B cell (primary cell): ENCODE measurements at regions not wholly inside any gene's neighbourhood (a gene's known extent, or its start where the extent isn't known, plus 50 kb on each side); places are given as distances from the start of the nearest gene placed in this dataset.

ENCODE experiments used
- ATAC-seq: fragments of 200-7000 bp; cut with Tn5 transposase; one replicate; pipeline ENCODE4 v1.10.0; 2021; ENCODE audit warnings: low read depth, mild to moderate bottlenecking, moderate number of reproducible peaks, moderate library complexity
- CTCF ChIA-PET: fragments of 350-600 bp; sonication (Branson Sonifier 250); formaldehyde crosslinking; loops from one replicate; lab custom pipeline; 2021; ENCODE audit warnings: antibody characterized with exemption, inconsistent platforms; lab: Charles Lee
- POLR2A ChIA-PET: fragments of 350-600 bp; sonication (Branson Sonifier 250); formaldehyde crosslinking; loops from one replicate; lab custom pipeline; 2021; ENCODE audit warnings: antibody characterized with exemption; lab: Charles Lee
- DNase-seq: peaks from one replicate; pipeline ENCODE4 v3.0.0; 2013
- H2AFZ ChIP-seq: 2 replicates; pipeline ENCODE4 v1.6.1; 2012; ENCODE audit warnings: mild to moderate bottlenecking, low read depth, low read length; ENCODE audit not compliant: insufficient read depth, poor library complexity, severe bottlenecking
- H3K27ac ChIP-seq, 2 donors: 1 replicate in 1 of 2; 2 replicates in 1 of 2; pipeline ENCODE4 v1.5.1; 2012 to 2013; ENCODE audit warnings: low read length in 2 of 2, mild to moderate bottlenecking in 2 of 2, moderate library complexity in 1 of 2
- H3K27me3 ChIP-seq, 4 experiments: fragments of 200-600 bp in 1 of 4; sonication (generic) in 1 of 4; replicated peaks in 1 of 4; 1 replicate in 2 of 4; 2 replicates in 2 of 4; pipeline versions ENCODE4 v1.6.1 to v1.7.0; 2013 to 2016; ENCODE audit warnings: low read length in 3 of 4, mild to moderate bottlenecking in 2 of 4, mixed read lengths in 1 of 4, moderate library complexity in 1 of 4; ENCODE audit not compliant: insufficient read depth in 4 of 4, control insufficient read depth in 3 of 4; ENCODE audit errors: control extremely low read depth in 1 of 4
- H3K36me3 ChIP-seq, 2 experiments: replicated peaks in 1 of 2; 1 replicate in 1 of 2; 2 replicates in 1 of 2; pipeline versions ENCODE4 v1.6.1 to v1.7.1; 2013; ENCODE audit warnings: low read length in 1 of 2; ENCODE audit not compliant: insufficient read depth in 2 of 2, control insufficient read depth in 1 of 2; ENCODE audit errors: control extremely low read depth in 1 of 2, extremely low read depth in 1 of 2
- H3K4me1 ChIP-seq, 2 donors: fragments of 200-600 bp in 1 of 2; sonication (generic) in 1 of 2; 1 replicate in 1 of 2; 2 replicates in 1 of 2; pipeline versions ENCODE4 v1.5.1 to v1.6.1; 2013 to 2017; ENCODE audit warnings: low read length in 2 of 2; ENCODE audit not compliant: control insufficient read depth in 2 of 2, insufficient read depth in 2 of 2
- H3K4me2 ChIP-seq: replicated peaks from 2 replicates; pipeline ENCODE3; 2012; ENCODE audit warnings: mild to moderate bottlenecking, low read depth, low read length; ENCODE audit not compliant: poor library complexity, severe bottlenecking
- H3K4me3 ChIP-seq, 5 experiments: fragments of 200-600 bp in 1 of 5; sonication (generic) in 1 of 5; 1 replicate in 3 of 5; 2 replicates in 2 of 5; pipeline versions ENCODE4 v1.5.1 to v1.7.0; 2011 to 2016; ENCODE audit warnings: low read length in 4 of 5, mild to moderate bottlenecking in 4 of 5, low read depth in 2 of 5, control low read depth in 1 of 5, moderate library complexity in 1 of 5; ENCODE audit not compliant: insufficient read depth in 1 of 5; ENCODE audit errors: control extremely low read depth in 1 of 5, extremely low read depth in 1 of 5
- H3K79me2 ChIP-seq: fragments of 200-600 bp; sonication (generic); one replicate; pipeline ENCODE4 v1.6.0; 2016; ENCODE audit warnings: low read length; ENCODE audit not compliant: control insufficient read depth, insufficient read depth
- H3K9ac ChIP-seq: fragments of 200-600 bp; sonication (generic); 2 replicates; pipeline ENCODE4 v1.6.1; 2017; ENCODE audit warnings: mild to moderate bottlenecking, low read length, moderate library complexity
- H3K9me3 ChIP-seq, 3 donors: one replicate each; pipeline versions ENCODE4 v1.6.1 to v1.7.1; 2013; ENCODE audit warnings: low read length in 2 of 3; ENCODE audit not compliant: control insufficient read depth in 2 of 3, insufficient read depth in 1 of 3; ENCODE audit errors: control extremely low read depth in 1 of 3
- H4K20me1 ChIP-seq: 2 replicates; pipeline ENCODE4 v1.6.0; 2012; ENCODE audit warnings: mild to moderate bottlenecking, low read length; ENCODE audit not compliant: insufficient read depth, control insufficient read depth, poor library complexity, severe bottlenecking
- H3K27ac Mint-ChIP-seq: one replicate; pipeline ENCODE4 v1.8.0; 2021; ENCODE audit warnings: mixed read lengths
- H3K27me3 Mint-ChIP-seq: one replicate; pipeline ENCODE4 v1.8.0; 2021; ENCODE audit warnings: mixed read lengths
- H3K4me1 Mint-ChIP-seq: one replicate; pipeline ENCODE4 v1.8.0; 2021; ENCODE audit warnings: mixed read lengths
- H3K4me3 Mint-ChIP-seq: one replicate; pipeline ENCODE4 v1.8.0; 2021; ENCODE audit warnings: mixed read lengths
- H3K9me3 Mint-ChIP-seq: one replicate; pipeline ENCODE4 v1.8.0; 2022; ENCODE audit warnings: mixed read lengths; ENCODE audit not compliant: insufficient read depth
- CTCF ChIP-seq: fragments of 200-600 bp; IDR thresholded peaks from one replicate; pipeline ENCODE4 v1.8.0; 2022; ENCODE audit warnings: antibody characterized with exemption, mild to moderate bottlenecking
- EZH2 ChIP-seq: IDR thresholded peaks from 2 replicates; pipeline ENCODE4 v1.6.1; 2012; ENCODE audit warnings: borderline replicate concordance, low read depth, mild to moderate bottlenecking, moderate library complexity, low read length; ENCODE audit not compliant: insufficient read depth, poor library complexity, severe bottlenecking
- WGBS: methylation state at CpG from one replicate; pipeline ENCODE4 v1.1.5; 2013; ENCODE audit warnings: missing lambda C conversion rate; ENCODE audit not compliant: insufficient coverage; 5-methylcytosine and 5-hydroxymethylcytosine counted together
- intact Hi-C: fragments of 100-400 bp; cut with micrococcal nuclease; formaldehyde crosslinking; loops from one replicate; pipeline ENCODE4 v1.10.0; 2022

- Mint-ChIP-seq H3K27ac (no peak overlapping the region), H3K4me3 (no peak overlapping the region), H3K4me1 (no peaks in the 10 kb centered on the region), H3K27me3 (no peaks in the 10 kb centered on the region), H3K9me3 (peaks cover 2% of the 10 kb centered on the region)
- POLR2A ChIA-PET, result no interaction called here
- no peaks in the 10 kb centered on the region for H3K36me3 ChIP-seq
- H3K4me3 ChIP-seq, result no peak overlapping the region
- CTCF ChIA-PET, result no interaction called here
- no peaks in the 10 kb centered on the region for H3K27me3 ChIP-seq
- no peak for DNase-seq
- ATAC-seq, result no peak
- intact Hi-C loops, result no loop called here
- H2AFZ ChIP-seq, result no peak overlapping the region
- no peak overlapping the region for H3K9ac ChIP-seq
- no peaks in the 10 kb centered on the region for H3K4me1 ChIP-seq
- no CpG with 5 or more reads among the region's 2 CpGs for whole genome bisulfite sequencing
- no peak overlapping the region for H3K4me2 ChIP-seq
- TF ChIP-seq EZH2, result no peak
- TF ChIP-seq CTCF, result no peak
- H4K20me1 ChIP-seq, result no peaks in the 10 kb centered on the region
- H3K79me2 ChIP-seq, result no peaks in the 10 kb centered on the region
- no peak overlapping the region for H3K27ac ChIP-seq
- peaks cover 0 to 3% (median 0%) of the 10 kb centered on the region in 3 donors for H3K9me3 ChIP-seq
Observed at GRCh38 chr3:137669519-137670060, 94.5 kb upstream of the SOX14 start.

GRCh38 chr3:137687181-137687879 is 76.8 kb upstream of the SOX14 start:
- WGBS, result no CpG with 5 or more reads among the region's 4 CpGs

More at GRCh38 chr3:137687181-137687879, 76.8 kb upstream of the SOX14 start:
- Histone ChIP-seq H3K9me3 (peaks cover 0 to 5% (median 0%) of the 10 kb centered on the region in 3 donors), H3K27ac (no peak overlapping the region), H3K79me2 (no peaks in the 10 kb centered on the region), H3K9ac (no peak overlapping the region), H3K4me2 (no peak overlapping the region), H4K20me1 (no peaks in the 10 kb centered on the region), H3K36me3 (no peaks in the 10 kb centered on the region), H3K4me3 (no peak overlapping the region), H3K27me3 (no peaks in the 10 kb centered on the region), H2AFZ (no peak overlapping the region), H3K4me1 (no peaks in the 10 kb centered on the region)
- no peak for DNase-seq
- intact Hi-C loops, result no loop called here
- TF ChIP-seq EZH2 (no peak), CTCF (no peak)
- no peak for ATAC-seq
- CTCF ChIA-PET, result no interaction called here
- H3K27ac Mint-ChIP-seq, result no peak overlapping the region
- POLR2A ChIA-PET, result no interaction called here
- no peaks in the 10 kb centered on the region for H3K4me1 Mint-ChIP-seq
- H3K9me3 Mint-ChIP-seq, result no peaks in the 10 kb centered on the region
- H3K27me3 Mint-ChIP-seq, result no peaks in the 10 kb centered on the region
- no peak overlapping the region for H3K4me3 Mint-ChIP-seq
